A549 (cell line): ENCODE measurements at regions not wholly inside any gene's neighbourhood (a gene's known extent, or its start where the extent isn't known, plus 50 kb on each side); places are given as distances from the start of the nearest gene placed in this dataset.

Experiments used
- ATAC-seq, 2 experiments: fragments of 200-7000 bp in 1 of 2; fragments of >200 bp in 1 of 2; cut with Nextera tagmentation in 1 of 2; cut with Tn5 transposase in 1 of 2; 3 replicates each; pipeline versions ENCODE4 v1.8.0 to v1.9.1; 2018 to 2020; ENCODE audit warnings: mild to moderate bottlenecking in 1 of 2, moderate library complexity in 1 of 2
- CTCF ChIA-PET: fragments of 300-600 bp; sonication (Branson Sonifier 250); formaldehyde crosslinking; extraction: SDS; loops from one replicate; lab custom pipeline; 2021; ENCODE audit warnings: antibody characterized with exemption, inconsistent platforms; lab: Yijun Ruan, JAX
- POLR2A ChIA-PET: fragments of 350-600 bp; formaldehyde crosslinking; extraction: SDS; loops from one replicate; lab custom pipeline; 2021; ENCODE audit warnings: antibody characterized with exemption, inconsistent platforms; lab: Yijun Ruan, JAX
- DNase-seq, 2 experiments: peaks; one replicate each; pipeline versions ENCODE4 v3.0.0 to v3.0.0-alpha.2; 2011 to 2016; ENCODE audit warnings: low read depth in 1 of 2, low spot score in 1 of 2
- FAIRE-seq: peaks from 2 replicates; lab custom pipeline; 2011; peaks lifted over from hg19 to GRCh38; lab: Jason Lieb, UNC
- H3K27ac ChIP-seq, 2 experiments: fragments of >200 bp; sonication (Bioruptor Twin); formaldehyde crosslinking; 3 replicates each; pipeline ENCODE4 v1.5.1; 2016 to 2017
- H3K4me1 ChIP-seq: fragments of >200 bp; sonication (Bioruptor Twin); formaldehyde crosslinking; 3 replicates; pipeline ENCODE4 v1.6.1; 2016
- H3K4me2 ChIP-seq: fragments of >200 bp; sonication (Bioruptor Twin); formaldehyde crosslinking; 3 replicates; pipeline ENCODE4 v1.6.1; 2016
- H3K4me3 ChIP-seq: fragments of >200 bp; sonication (Bioruptor Twin); formaldehyde crosslinking; 3 replicates; pipeline ENCODE4 v1.5.1; 2016
- H3K9me3 ChIP-seq: fragments of >200 bp; sonication (Bioruptor Twin); formaldehyde crosslinking; 3 replicates; pipeline ENCODE4 v1.6.1; 2016
- BCL3 ChIP-seq: fragments of >200 bp; sonication (Bioruptor Twin); formaldehyde crosslinking; IDR thresholded peaks from 3 replicates; pipeline ENCODE4 v1.6.1; 2016
- CBX2 ChIP-seq: fragments of 200-600 bp; sonication (generic); IDR thresholded peaks from 2 replicates; pipeline ENCODE4 v1.6.1; 2016; ENCODE audit warnings: low read depth, mild to moderate bottlenecking, borderline replicate concordance
- CEBPB ChIP-seq, 2 experiments: fragments of >200 bp in 1 of 2; sonication (Bioruptor Twin) in 1 of 2; formaldehyde crosslinking in 1 of 2; IDR thresholded peaks; 2 replicates each; pipeline ENCODE4 v1.6.1; 2012 to 2016
- CHD4 ChIP-seq: fragments of 200-600 bp; sonication (generic); IDR thresholded peaks from 2 replicates; pipeline ENCODE4 v1.6.1; 2016; ENCODE audit warnings: antibody characterized with exemption, mild to moderate bottlenecking, borderline replicate concordance
- EP300 ChIP-seq, 2 experiments: fragments of >200 bp; sonication (Bioruptor Twin); formaldehyde crosslinking; IDR thresholded peaks; 2 replicates in 1 of 2; 3 replicates in 1 of 2; pipeline ENCODE4 v1.6.1; 2016 to 2017
- FOSL2 ChIP-seq, 2 experiments: fragments of 450-650 bp in 1 of 2; fragments of >200 bp in 1 of 2; sonication (Bioruptor Twin) in 1 of 2; formaldehyde crosslinking; IDR thresholded peaks; 2 replicates each; pipeline versions ENCODE4 v1.5.0 to v1.6.1; 2016 to 2020; ENCODE audit warnings: mild to moderate bottlenecking in 1 of 2, moderate library complexity in 1 of 2
- HES2 ChIP-seq: fragments of >200 bp; sonication (Bioruptor Twin); formaldehyde crosslinking; IDR thresholded peaks from 2 replicates; pipeline ENCODE4 v1.6.1; 2016
- HEYL ChIP-seq: fragments of 250-450 bp; sonication (Bioruptor Pico); IDR thresholded peaks from 2 replicates; pipeline ENCODE4 v1.8.0; 2021; ENCODE audit warnings: mild to moderate bottlenecking, moderate library complexity
- HMGXB4 ChIP-seq: fragments of 250-450 bp; sonication (Bioruptor Pico); IDR thresholded peaks from 2 replicates; pipeline ENCODE4 v1.5.0; 2021; ENCODE audit warnings: mild to moderate bottlenecking, moderate library complexity, borderline replicate concordance
- HOXB5 ChIP-seq: fragments of 250-450 bp; sonication (Bioruptor Pico); IDR thresholded peaks from 2 replicates; pipeline ENCODE4 v1.5.0; 2020; ENCODE audit warnings: mild to moderate bottlenecking, moderate library complexity
- JUN ChIP-seq, 2 experiments: fragments of >200 bp; sonication (Bioruptor Twin); formaldehyde crosslinking; IDR thresholded peaks; 2 replicates in 1 of 2; 3 replicates in 1 of 2; pipeline ENCODE4 v1.6.1; 2016 to 2017
- JUNB ChIP-seq: fragments of >200 bp; sonication (Bioruptor Twin); formaldehyde crosslinking; IDR thresholded peaks from 2 replicates; pipeline ENCODE4 v1.6.1; 2016
- NR3C1 ChIP-seq: fragments of >200 bp; sonication (Bioruptor Twin); formaldehyde crosslinking; IDR thresholded peaks from 3 replicates; pipeline ENCODE4 v1.6.1; 2017
- PHF8 ChIP-seq: fragments of 200-600 bp; sonication (generic); IDR thresholded peaks from 2 replicates; pipeline ENCODE4 v1.6.1; 2016; ENCODE audit warnings: low read depth, mild to moderate bottlenecking, antibody characterized with exemption, moderate library complexity, borderline replicate concordance
- RFX5 ChIP-seq: fragments of 450-650 bp; IDR thresholded peaks from 2 replicates; pipeline ENCODE4 v1.7.1; 2014; ENCODE audit warnings: antibody characterized with exemption, mild to moderate bottlenecking, moderate library complexity
- SREBF2 ChIP-seq: fragments of 450-650 bp; IDR thresholded peaks from 2 replicates; pipeline ENCODE4 v1.6.1; 2014; ENCODE audit warnings: mild to moderate bottlenecking, moderate library complexity
- ZC3H11A ChIP-seq: fragments of 450-650 bp; IDR thresholded peaks from 2 replicates; pipeline ENCODE4 v1.6.1; 2014; ENCODE audit warnings: antibody characterized with exemption, mild to moderate bottlenecking
- ZNF302 ChIP-seq: fragments of 250-450 bp; sonication (Bioruptor Pico); IDR thresholded peaks from 2 replicates; pipeline ENCODE4 v1.9.0; 2021; ENCODE audit warnings: inconsistent platforms, mild to moderate bottlenecking, moderate library complexity
- WGBS: methylation state at CpG from one replicate; pipeline ENCODE4 v1.1.6; 2017; ENCODE audit errors: missing lambda C conversion rate; 5-methylcytosine and 5-hydroxymethylcytosine counted together
- TF ChIP-seq, protein P1 (sequence below): fragments of >200 bp; sonication (Bioruptor Twin); formaldehyde crosslinking; IDR thresholded peaks from 3 replicates; pipeline ENCODE4 v1.5.1; 2016
- TF ChIP-seq, protein P2 (sequence below): fragments of 450-650 bp; IDR thresholded peaks from 2 replicates; pipeline ENCODE4 v1.6.1; 2014; ENCODE audit warnings: antibody characterized with exemption

DNA sequence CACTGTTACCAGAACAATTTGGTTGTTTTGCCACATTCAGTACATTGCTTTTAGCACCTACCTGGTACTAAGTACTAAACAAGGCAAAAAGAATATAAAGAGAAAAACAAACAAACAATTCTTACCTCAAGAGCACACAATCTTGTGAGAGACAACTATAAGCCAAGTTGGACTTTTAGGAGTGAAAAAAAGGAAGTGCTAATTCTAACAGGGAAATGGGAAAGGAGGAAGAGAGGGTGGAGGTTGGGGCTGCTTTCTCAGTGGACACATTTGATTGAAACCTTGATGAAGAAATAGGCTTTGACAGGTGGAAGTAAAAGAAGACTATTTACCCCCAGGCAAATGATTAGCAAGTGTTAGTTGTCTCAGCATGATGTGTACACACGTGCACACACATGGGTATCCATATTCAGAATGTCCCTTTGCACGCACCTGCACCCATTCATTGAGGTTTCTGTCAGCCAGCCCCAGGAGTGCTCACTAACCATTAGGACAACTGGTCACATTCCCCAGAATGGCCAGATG is 302.6 kb downstream of the ACTL7B start:
- ChIA-PET CTCF (interaction anchor here (3.5 to 5.6 kb wide), 2 partner anchors 13 to 281 kb away, joined by 10 to 27 read pairs; no protein-coding TSS in a partner anchor), POLR2A (no interaction called here)
- WGBS, result 82% methylated on average over 2 of the region's 2 CpGs
- ATAC-seq, result no peak
- FAIRE-seq, result no peak
- Histone ChIP-seq H3K27ac (no peak overlapping the region), H3K4me2 (peak overlapping the region; percentile 31; the same call in 2 of the 3 replicates), H3K4me1 (peaks cover 30% of the 10 kb centered on the region), H3K4me3 (no peak overlapping the region), H3K9me3 (no peaks in the 10 kb centered on the region)
- TF ChIP-seq HES2 (no peak), BCL3 (no peak), CBX2 (no peak), FOSL2 (IDR thresholded peaks at IDR 0.05) (no peak), FOSL2 (CRISPR knock-in tag; IDR thresholded peaks at IDR 0.05) (no peak), CEBPB (IDR thresholded peaks at IDR 0.05) (no peak), CHD4 (no peak), RFX5 (no peak), HMGXB4 (CRISPR knock-in tag) (no peak), JUN (IDR thresholded peaks at IDR 0.05) (no peak)
- TF ChIP-seq, protein P1, sequence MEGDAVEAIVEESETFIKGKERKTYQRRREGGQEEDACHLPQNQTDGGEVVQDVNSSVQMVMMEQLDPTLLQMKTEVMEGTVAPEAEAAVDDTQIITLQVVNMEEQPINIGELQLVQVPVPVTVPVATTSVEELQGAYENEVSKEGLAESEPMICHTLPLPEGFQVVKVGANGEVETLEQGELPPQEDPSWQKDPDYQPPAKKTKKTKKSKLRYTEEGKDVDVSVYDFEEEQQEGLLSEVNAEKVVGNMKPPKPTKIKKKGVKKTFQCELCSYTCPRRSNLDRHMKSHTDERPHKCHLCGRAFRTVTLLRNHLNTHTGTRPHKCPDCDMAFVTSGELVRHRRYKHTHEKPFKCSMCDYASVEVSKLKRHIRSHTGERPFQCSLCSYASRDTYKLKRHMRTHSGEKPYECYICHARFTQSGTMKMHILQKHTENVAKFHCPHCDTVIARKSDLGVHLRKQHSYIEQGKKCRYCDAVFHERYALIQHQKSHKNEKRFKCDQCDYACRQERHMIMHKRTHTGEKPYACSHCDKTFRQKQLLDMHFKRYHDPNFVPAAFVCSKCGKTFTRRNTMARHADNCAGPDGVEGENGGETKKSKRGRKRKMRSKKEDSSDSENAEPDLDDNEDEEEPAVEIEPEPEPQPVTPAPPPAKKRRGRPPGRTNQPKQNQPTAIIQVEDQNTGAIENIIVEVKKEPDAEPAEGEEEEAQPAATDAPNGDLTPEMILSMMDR, result no peak
- TF ChIP-seq, protein P2, sequence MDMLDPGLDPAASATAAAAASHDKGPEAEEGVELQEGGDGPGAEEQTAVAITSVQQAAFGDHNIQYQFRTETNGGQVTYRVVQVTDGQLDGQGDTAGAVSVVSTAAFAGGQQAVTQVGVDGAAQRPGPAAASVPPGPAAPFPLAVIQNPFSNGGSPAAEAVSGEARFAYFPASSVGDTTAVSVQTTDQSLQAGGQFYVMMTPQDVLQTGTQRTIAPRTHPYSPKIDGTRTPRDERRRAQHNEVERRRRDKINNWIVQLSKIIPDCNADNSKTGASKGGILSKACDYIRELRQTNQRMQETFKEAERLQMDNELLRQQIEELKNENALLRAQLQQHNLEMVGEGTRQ, result no peak
- TF ChIP-seq, all 56 proteins: peak for 0
- no peak for DNase-seq

GRCh38 chr9:108552459-108553040 is 303.2 kb downstream of the ACTL7B start:
- Histone ChIP-seq H3K4me2 (peak overlapping the region; percentile 31), H3K27ac (no peak overlapping the region), H3K4me1 (peaks cover 30% of the 10 kb centered on the region), H3K9me3 (no peaks in the 10 kb centered on the region), H3K4me3 (no peak overlapping the region)
- 24% methylated on average over 7 of the region's 7 CpGs for WGBS
- ChIA-PET POLR2A (no interaction called here), CTCF (interaction anchor here (0.7 to 5.6 kb wide), 4 partner anchors 14 to 1087 kb away, joined by 4 to 27 read pairs (median 7); no protein-coding TSS in a partner anchor)
- ATAC-seq, result no peak
- no peak for TF ChIP-seq JUNB
- no peak for TF ChIP-seq PHF8
- no peak for TF ChIP-seq JUN (IDR thresholded peaks at IDR 0.05)
- TF ChIP-seq SREBF2, result no peak
- no peak for TF ChIP-seq NR3C1
- no peak for TF ChIP-seq ZNF302 (CRISPR knock-in tag)
- TF ChIP-seq HES2, result no peak
- TF ChIP-seq HOXB5, result no peak
- TF ChIP-seq HEYL, result no peak
- TF ChIP-seq EP300 (IDR thresholded peaks at IDR 0.05), result no peak
- no peak for TF ChIP-seq ZC3H11A
- peak; percentile 27 to 29 for DNase-seq
- no peak for FAIRE-seq
